GM23338 (cell line): ENCODE measurements at regions not wholly inside any gene's neighbourhood (a gene's known extent, or its start where the extent isn't known, plus 50 kb on each side); places are given as distances from the start of the nearest gene placed in this dataset.

Experiments
- ATAC-seq: fragments of 200-7000 bp; cut with Tn5 transposase; 3 replicates; pipeline ENCODE4 v1.9.1; 2020
- DNase-seq: peaks from one replicate; pipeline ENCODE4 v3.0.0-alpha.2; 2015; ENCODE audit warnings: low spot score
- H2AFZ ChIP-seq: fragments of 200-600 bp; sonication (generic); 2 replicates; pipeline ENCODE4 v1.8.0; 2016; ENCODE audit warnings: antibody characterized with exemption, mild to moderate bottlenecking, moderate library complexity
- H3F3A ChIP-seq: fragments of 200-600 bp; sonication (generic); replicated peaks from 2 replicates; pipeline ENCODE4 v1.8.0; 2017; ENCODE audit warnings: antibody characterized with exemption, mixed run types, low read depth
- H3K27ac ChIP-seq: fragments of 200-600 bp; sonication (generic); 2 replicates; pipeline ENCODE4 v1.6.1; 2016; ENCODE audit warnings: low read depth
- H3K27me3 ChIP-seq: fragments of 200-600 bp; sonication (generic); 2 replicates; pipeline ENCODE4 v1.8.0; 2016; ENCODE audit warnings: mild to moderate bottlenecking, mixed run types, moderate library complexity; ENCODE audit not compliant: insufficient read depth
- H3K36me3 ChIP-seq: fragments of 200-600 bp; sonication (generic); 2 replicates; pipeline ENCODE4 v1.8.0; 2016; ENCODE audit warnings: mild to moderate bottlenecking; ENCODE audit not compliant: insufficient read depth
- H3K4me1 ChIP-seq: fragments of 200-600 bp; sonication (generic); 2 replicates; pipeline ENCODE4 v1.8.0; 2016; ENCODE audit warnings: mild to moderate bottlenecking, moderate library complexity; ENCODE audit not compliant: insufficient read depth
- H3K4me2 ChIP-seq: fragments of 200-600 bp; sonication (generic); 2 replicates; pipeline ENCODE4 v1.7.1; 2017; ENCODE audit warnings: mixed run types
- H3K4me3 ChIP-seq: fragments of 200-600 bp; sonication (generic); 2 replicates; pipeline ENCODE4 v1.6.1; 2016; ENCODE audit warnings: mixed run types
- H3K79me2 ChIP-seq: fragments of 200-600 bp; sonication (generic); replicated peaks from 2 replicates; pipeline ENCODE4 v1.8.0; 2017; ENCODE audit warnings: mild to moderate bottlenecking; ENCODE audit not compliant: insufficient read depth
- H3K9me2 ChIP-seq: fragments of 200-600 bp; sonication (generic); 2 replicates; pipeline ENCODE4 v1.8.0; 2017; ENCODE audit not compliant: insufficient read depth
- H4K20me1 ChIP-seq: fragments of 200-600 bp; sonication (generic); replicated peaks from 2 replicates; pipeline ENCODE4 v1.8.0; 2017; ENCODE audit warnings: mild to moderate bottlenecking; ENCODE audit not compliant: insufficient read depth
- H3K27ac Mint-ChIP-seq: 2 replicates; pipeline ENCODE4 v1.8.0; 2020; ENCODE audit warnings: inconsistent platforms, mild to moderate bottlenecking, moderate library complexity, mixed read lengths
- H3K27me3 Mint-ChIP-seq: 3 replicates; pipeline ENCODE4 v1.8.0; 2022; ENCODE audit warnings: low read depth, mild to moderate bottlenecking, moderate library complexity, mixed read lengths, inconsistent platforms; ENCODE audit not compliant: insufficient read depth, poor library complexity
- H3K36me3 Mint-ChIP-seq: 3 replicates; pipeline ENCODE4 v1.8.0; 2021; ENCODE audit warnings: low read depth, mild to moderate bottlenecking, inconsistent platforms, moderate library complexity, mixed read lengths
- H3K4me1 Mint-ChIP-seq: 3 replicates; pipeline ENCODE4 v1.8.0; 2020; ENCODE audit warnings: mild to moderate bottlenecking, inconsistent platforms, mixed read lengths
- H3K4me3 Mint-ChIP-seq: 3 replicates; pipeline ENCODE4 v1.8.0; 2021; ENCODE audit warnings: moderate library complexity, mild to moderate bottlenecking, inconsistent platforms, mixed read lengths
- H3K9me3 Mint-ChIP-seq: 3 replicates; pipeline ENCODE4 v1.8.0; 2020; ENCODE audit warnings: moderate library complexity, mild to moderate bottlenecking, inconsistent platforms, mixed read lengths
- CREB1 ChIP-seq: fragments of 250-450 bp; sonication (Bioruptor Pico); IDR thresholded peaks from 2 replicates; pipeline ENCODE4 v1.5.0; 2020; ENCODE audit warnings: low read depth, mild to moderate bottlenecking, moderate library complexity
- ETS1 ChIP-seq: IDR thresholded peaks from 2 replicates; pipeline ENCODE4 v1.6.1; 2016; ENCODE audit warnings: antibody characterized with exemption
- EZH2 ChIP-seq: fragments of 200-600 bp; sonication (generic); IDR thresholded peaks from one replicate; pipeline ENCODE4 v1.8.0; 2017; ENCODE audit warnings: antibody characterized with exemption, mild to moderate bottlenecking, low read depth; ENCODE audit not compliant: unreplicated experiment
- EZH2phosphoT487 ChIP-seq: fragments of 200-600 bp; sonication (generic); IDR thresholded peaks from one replicate; pipeline ENCODE4 v1.8.1; 2018; ENCODE audit warnings: antibody characterized with exemption; ENCODE audit not compliant: unreplicated experiment
- JUNB ChIP-seq: IDR thresholded peaks from one replicate; pipeline ENCODE4 v1.6.1; 2016; ENCODE audit warnings: antibody characterized with exemption; ENCODE audit not compliant: unreplicated experiment
- NANOG ChIP-seq: IDR thresholded peaks from 2 replicates; pipeline ENCODE4 v1.6.1; 2016; ENCODE audit warnings: antibody characterized with exemption, borderline replicate concordance
- POLR2AphosphoS5 ChIP-seq: IDR thresholded peaks from 2 replicates; pipeline ENCODE4 v1.6.1; 2016; ENCODE audit warnings: antibody characterized with exemption, low read depth
- REST ChIP-seq: IDR thresholded peaks from one replicate; pipeline ENCODE4 v1.6.1; 2018; ENCODE audit warnings: antibody characterized with exemption; ENCODE audit not compliant: unreplicated experiment
- ZNF114 ChIP-seq: fragments of 250-450 bp; sonication (Bioruptor Pico); IDR thresholded peaks from 2 replicates; pipeline ENCODE4 v1.5.0; 2020; ENCODE audit warnings: mild to moderate bottlenecking, moderate library complexity
- ZNF331 ChIP-seq: fragments of 250-450 bp; sonication (Bioruptor Pico); IDR thresholded peaks from 2 replicates; pipeline ENCODE4 v1.5.0; 2020; ENCODE audit warnings: low read depth, mild to moderate bottlenecking, moderate library complexity
- ZNF462 ChIP-seq: fragments of 250-450 bp; sonication (Bioruptor Pico); IDR thresholded peaks from 2 replicates; pipeline ENCODE4 v1.5.0; 2020; ENCODE audit warnings: mild to moderate bottlenecking, moderate library complexity

GRCh38 chr1:194437135-194437534 lies 1250.7 kb upstream of the B3GALT2 start:
- no peaks in the 10 kb centered on the region; the same call in 2 of the 3 replicates for H3K4me1 Mint-ChIP-seq

GRCh38 chr1:194431121-194431520 lies 1244.7 kb upstream of the B3GALT2 start:
- no peak overlapping the region for H3K4me2 ChIP-seq
- H3K79me2 ChIP-seq: no peaks in the 10 kb centered on the region
- ATAC-seq (no peak), DNase-seq (no peak)
- no peaks in the 10 kb centered on the region for H3K9me2 ChIP-seq
- Mint-ChIP-seq H3K27ac (no peak overlapping the region), H3K4me3 (no peak overlapping the region), H3K9me3 (peaks cover 3% of the 10 kb centered on the region; the same call in 1 of the 3 replicates), H3K36me3 (no peaks in the 10 kb centered on the region), H3K4me1 (no peaks in the 10 kb centered on the region), H3K27me3 (peaks cover 3% of the 10 kb centered on the region)
- H3K4me3 ChIP-seq: no peak overlapping the region
- no peak overlapping the region for H3K27ac ChIP-seq
- H3K4me1 ChIP-seq: no peaks in the 10 kb centered on the region
- no peaks in the 10 kb centered on the region for H3K36me3 ChIP-seq
- H3F3A ChIP-seq: no peaks in the 10 kb centered on the region
- H4K20me1 ChIP-seq: no peaks in the 10 kb centered on the region
- no peaks in the 10 kb centered on the region for H3K27me3 ChIP-seq
- H2AFZ ChIP-seq: peak overlapping the region; percentile 28; the same call in 1 of the 2 replicates
- no peak for TF ChIP-seq REST
- no peak for TF ChIP-seq ETS1
- no peak for TF ChIP-seq CREB1
- no peak for TF ChIP-seq ZNF462 (CRISPR knock-in tag)
- TF ChIP-seq POLR2AphosphoS5: no peak
- TF ChIP-seq EZH2phosphoT487: no peak
- TF ChIP-seq EZH2: no peak
- TF ChIP-seq ZNF114 (CRISPR knock-in tag): no peak
- TF ChIP-seq ZNF331: no peak
- no peak for TF ChIP-seq NANOG
- TF ChIP-seq JUNB: no peak

More at GRCh38 chr1:194437135-194437534, 1250.7 kb upstream of the B3GALT2 start:
- Histone ChIP-seq H3K4me1 (no peaks in the 10 kb centered on the region), H4K20me1 (no peaks in the 10 kb centered on the region), H3K36me3 (no peaks in the 10 kb centered on the region), H3F3A (no peaks in the 10 kb centered on the region), H3K27ac (no peak overlapping the region), H3K27me3 (no peaks in the 10 kb centered on the region), H3K4me3 (no peak overlapping the region), H2AFZ (no peak overlapping the region), H3K9me2 (peaks cover 12% of the 10 kb centered on the region; the same call in 1 of the 2 replicates), H3K4me2 (no peak overlapping the region), H3K79me2 (no peaks in the 10 kb centered on the region)
- H3K36me3 Mint-ChIP-seq: no peaks in the 10 kb centered on the region; the same call in 2 of the 3 replicates
- H3K9me3 Mint-ChIP-seq: peaks cover 3% of the 10 kb centered on the region; the same call in 1 of the 3 replicates
- peaks cover 3% of the 10 kb centered on the region for H3K27me3 Mint-ChIP-seq
- no peak for DNase-seq
- H3K27ac Mint-ChIP-seq: no peak overlapping the region
- ATAC-seq: no peak
- no peak overlapping the region for H3K4me3 Mint-ChIP-seq
- TF ChIP-seq EZH2phosphoT487 (no peak), NANOG (no peak)
